ENCODE measurements at regions not wholly inside any gene's neighbourhood (a gene's known extent, or its start where the extent isn't known, plus 50 kb on each side); places are given as distances from the start of the nearest gene placed in this dataset.
"Not testable (repeated sequence)": the region's sequence is repeated elsewhere in the genome, so short reads cannot be mapped to it uniquely, and the experiment has no call there.

GRCh38 chr10:2623675-2624274 lies 443.6 kb upstream of the PFKP start:
- intact Hi-C loops (cut with DNase I): no loop called here
- no peak for ATAC-seq

GRCh38 chr10:2620827-2621521 lies 446.4 kb upstream of the PFKP start:
- ATAC-seq (no peak), DNase-seq (no peak)
- intact Hi-C loops (cut with DNase I): no loop called here

More at GRCh38 chr10:2623675-2624274, 443.6 kb upstream of the PFKP start:
- DNase-seq: no peak

GRCh38 chr10:2619916-2620315 lies 447.4 kb upstream of the PFKP start:
- DNase-seq: no peak
- intact Hi-C loops (cut with DNase I): no loop called here
- no peak for ATAC-seq

DNA sequence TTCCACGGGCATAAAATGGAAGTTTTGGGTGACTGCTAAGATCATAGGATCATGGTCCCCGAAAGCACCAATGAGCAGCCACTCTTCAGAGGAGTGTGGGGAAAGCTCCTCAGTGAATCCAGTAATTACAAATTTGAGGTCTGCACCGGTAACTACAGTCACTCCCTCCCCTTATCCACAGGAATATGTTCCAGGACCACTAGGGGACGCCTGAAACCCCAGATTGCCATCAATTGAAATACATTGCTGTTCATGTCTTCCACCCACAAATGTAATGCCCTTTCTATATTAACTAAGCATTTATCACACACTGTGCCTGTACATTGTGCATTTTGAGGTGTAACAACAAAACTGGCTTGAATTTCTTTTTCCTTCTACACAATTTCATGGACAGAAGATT lies 447.9 kb upstream of the PFKP start:
- no peak for DNase-seq
- intact Hi-C loops (cut with DNase I): no loop called here
- ATAC-seq: no peak

GRCh38 chr10:2618690-2619089 lies 448.7 kb upstream of the PFKP start:
- ATAC-seq (no peak), DNase-seq (no peak)
- intact Hi-C loops (cut with DNase I): no loop called here

GRCh38 chr10:2616215-2616614 lies 451.1 kb upstream of the PFKP start:
- intact Hi-C loops (cut with DNase I): no loop called here
- no peak for ATAC-seq
- no peak for DNase-seq

DNA sequence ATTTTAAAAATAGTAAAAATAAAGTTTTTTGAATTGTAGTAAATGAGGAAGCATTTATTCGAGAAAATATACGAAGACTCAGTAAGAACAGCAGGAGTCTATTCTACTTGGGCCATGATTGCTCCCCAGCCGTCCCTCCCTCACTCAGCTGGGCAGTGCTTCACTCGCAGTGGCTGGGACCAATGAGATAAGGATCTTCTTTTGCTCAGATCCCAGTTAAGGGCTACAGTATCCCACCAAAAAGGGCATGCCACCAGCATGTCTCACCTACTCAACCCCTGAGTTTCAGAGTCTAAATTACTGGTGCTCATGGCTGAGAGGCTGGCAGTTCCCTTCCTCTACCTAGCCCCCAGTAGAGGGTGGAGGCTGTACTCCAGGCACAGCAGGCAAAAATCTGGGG lies 455.7 kb upstream of the PFKP start:
- DNase-seq (no peak), ATAC-seq (no peak)
- intact Hi-C loops (cut with DNase I): no loop called here

GRCh38 chr10:2610946-2611345 lies 456.4 kb upstream of the PFKP start:
- no peak for DNase-seq
- no peak for ATAC-seq
- intact Hi-C loops (cut with DNase I): no loop called here

- intact Hi-C loops (cut with DNase I): no loop called here
- ATAC-seq: no peak
Measured at GRCh38 chr10:2604891-2605290, 462.5 kb upstream of the PFKP start.

GRCh38 chr10:2599571-2599970 lies 467.8 kb upstream of the PFKP start:
- ATAC-seq (no peak), DNase-seq (no peak)
- intact Hi-C loops (cut with DNase I): no loop called here

More at GRCh38 chr10:2604891-2605290, 462.5 kb upstream of the PFKP start:
- DNase-seq: no peak

DNA sequence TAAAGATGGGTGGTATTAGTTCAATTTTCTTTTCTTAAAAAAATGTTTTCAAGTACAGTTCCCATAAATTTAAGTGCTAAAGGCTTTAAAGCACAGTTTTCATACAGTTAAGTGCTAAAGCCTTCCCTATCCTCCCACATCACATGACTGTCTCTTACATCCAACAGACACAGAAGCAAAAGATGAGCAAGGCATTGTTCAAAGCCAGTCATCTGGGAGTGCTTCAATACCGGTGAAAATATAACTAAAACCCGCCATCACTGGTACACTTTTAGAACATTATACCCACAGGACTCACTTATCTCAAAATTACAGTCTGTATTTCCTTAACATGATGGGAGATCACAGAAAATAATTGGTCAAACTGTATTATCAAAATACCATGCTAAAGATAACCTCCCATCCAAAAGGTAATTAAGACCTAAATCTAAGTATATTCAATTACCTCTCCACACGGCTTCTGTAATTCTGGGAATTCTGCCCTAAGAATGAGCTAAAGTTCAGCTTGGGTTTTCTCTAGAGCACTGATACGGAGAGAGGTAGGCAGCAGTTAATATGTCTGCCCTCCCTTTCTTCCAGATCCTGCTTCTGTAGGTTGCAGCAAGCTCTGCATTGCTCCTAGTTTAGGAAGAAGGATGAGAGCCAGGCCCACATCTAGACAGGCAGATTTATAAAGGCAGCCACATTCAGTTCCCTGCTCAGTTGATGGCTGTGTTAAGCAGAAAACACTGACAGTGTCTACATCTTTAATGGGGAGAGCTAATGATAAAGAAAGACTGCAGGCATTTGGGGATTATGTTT lies 474.8 kb upstream of the PFKP start:
- ATAC-seq (no peak), DNase-seq (no peak)
- intact Hi-C loops (cut with DNase I): no loop called here

DNA sequence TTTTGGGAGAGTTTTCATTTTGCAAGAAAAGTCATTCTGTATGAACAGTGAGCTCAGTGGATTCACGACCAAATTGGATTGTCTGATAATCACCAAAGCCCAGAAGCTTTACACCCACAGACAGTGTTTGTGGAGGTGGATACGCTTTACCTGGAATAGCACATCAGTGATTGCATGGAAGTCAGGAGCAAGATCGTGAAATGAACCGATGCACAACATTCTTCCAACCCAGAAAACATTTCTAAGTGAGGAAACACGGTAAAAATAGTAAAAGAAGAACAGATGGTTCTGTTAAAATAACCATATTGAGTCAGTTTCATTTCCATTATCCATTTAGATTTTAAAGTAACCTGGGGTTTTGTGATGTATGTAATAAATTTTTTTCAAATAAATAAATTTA lies 478.2 kb upstream of the PFKP start:
- intact Hi-C loops (cut with DNase I): no loop called here
- no peak for DNase-seq
- ATAC-seq: no peak

- intact Hi-C loops (cut with DNase I): no loop called here
- DNase-seq: no peak
- ATAC-seq: no peak
Measured at GRCh38 chr10:2584385-2584784, 483.0 kb upstream of the PFKP start.

GRCh38 chr10:2576892-2577291 lies 490.5 kb upstream of the PFKP start:
- intact Hi-C loops (cut with DNase I): no loop called here
- no peak for ATAC-seq

GRCh38 chr10:2575460-2575859 lies 491.9 kb upstream of the PFKP start:
- DNase-seq: no peak
- ATAC-seq: no peak
- intact Hi-C loops (cut with DNase I): no loop called here

More at GRCh38 chr10:2576892-2577291, 490.5 kb upstream of the PFKP start:
- no peak for DNase-seq

GRCh38 chr10:2572611-2573010 lies 494.7 kb upstream of the PFKP start:
- intact Hi-C loops (cut with DNase I): no loop called here
- ATAC-seq: no peak
- DNase-seq: no peak

DNA sequence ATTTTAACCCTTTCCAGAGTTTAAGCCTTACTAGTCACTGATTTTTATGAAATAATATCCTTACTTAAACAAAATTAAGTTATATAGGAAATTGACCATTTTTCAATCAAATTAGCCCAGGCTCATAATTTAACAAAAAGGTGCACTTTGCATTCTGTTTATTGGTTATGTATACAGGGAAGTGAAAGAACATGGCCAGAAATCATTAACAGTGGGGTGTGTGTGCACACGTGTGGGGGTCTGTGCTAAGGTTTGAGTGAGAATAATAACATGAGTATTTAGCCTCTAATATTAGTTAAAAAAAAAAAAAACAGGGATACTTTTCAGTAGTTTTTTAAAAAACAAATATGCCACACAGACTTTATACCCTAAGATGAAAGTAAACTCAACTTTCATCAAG lies 510.5 kb upstream of the PFKP start:
- no peak for DNase-seq
- intact Hi-C loops (cut with DNase I): no loop called here
- ATAC-seq: no peak

DNA sequence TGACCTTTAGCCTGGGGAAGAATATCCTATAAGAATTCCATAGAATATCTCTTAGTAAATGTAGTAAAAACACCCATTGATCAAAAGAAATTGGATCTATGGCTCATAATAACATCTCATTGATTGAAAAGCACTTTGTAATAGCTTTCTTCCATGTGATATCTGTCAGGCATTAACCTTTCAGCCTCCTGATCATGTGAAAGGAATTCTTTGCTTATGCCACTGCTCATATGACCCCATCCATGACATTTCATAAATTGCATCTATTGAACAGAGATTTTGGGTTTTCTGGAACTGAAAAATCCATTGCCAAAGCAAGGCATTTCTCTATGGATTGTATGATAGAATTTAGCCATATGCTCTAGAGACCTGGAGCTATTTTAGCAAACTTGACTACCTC lies 519.3 kb upstream of the PFKP start:
- intact Hi-C loops (cut with DNase I): no loop called here
- ATAC-seq (no peak), DNase-seq (no peak)

GRCh38 chr10:2547606-2548005 lies 519.7 kb upstream of the PFKP start:
- intact Hi-C loops (cut with DNase I): no loop called here
- ATAC-seq (no peak), DNase-seq (no peak)

- DNase-seq; intact Hi-C loops (cut with DNase I); ATAC-seq: not testable (repeated sequence)
Measured at GRCh38 chr10:2546894-2547293, 520.5 kb upstream of the PFKP start.

DNA sequence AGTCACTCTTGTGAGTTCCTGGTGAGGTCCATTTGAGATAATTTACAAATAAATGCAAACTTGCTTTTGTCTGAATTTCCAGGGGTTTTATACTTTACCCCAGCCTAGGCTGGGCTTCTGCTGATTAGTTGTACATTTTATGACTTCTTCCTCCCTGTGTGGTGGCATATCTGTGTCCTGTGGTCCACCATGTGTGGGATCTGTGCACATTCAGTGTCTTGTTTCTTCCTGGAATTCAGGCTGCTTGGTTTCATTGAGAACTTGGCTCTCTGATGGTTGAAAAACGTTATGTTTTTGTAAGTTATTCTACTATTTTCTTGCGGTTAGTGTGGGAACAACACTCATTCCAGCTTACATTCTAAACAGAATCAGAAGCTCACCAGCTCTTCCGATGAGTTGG lies 523.4 kb upstream of the PFKP start:
- intact Hi-C loops (cut with DNase I): no loop called here
- ATAC-seq (no peak), DNase-seq (no peak)
